GM21526 (cell line): ENCODE measurements at regions not wholly inside any gene's neighbourhood (a gene's known extent, or its start where the extent isn't known, plus 50 kb on each side); places are given as distances from the start of the nearest gene placed in this dataset.
"Not testable (repeated sequence)": the region's sequence is repeated elsewhere in the genome, so short reads cannot be mapped to it uniquely, and the experiment has no call there.

ENCODE experiments used
- ATAC-seq: cut with Tn5 transposase; IDR thresholded peaks from one replicate; pipeline ENCODE4 v1.9.1; 2021; ENCODE audit warnings: moderate library complexity; ENCODE audit not compliant: unreplicated experiment, low FRiP score

DNA sequence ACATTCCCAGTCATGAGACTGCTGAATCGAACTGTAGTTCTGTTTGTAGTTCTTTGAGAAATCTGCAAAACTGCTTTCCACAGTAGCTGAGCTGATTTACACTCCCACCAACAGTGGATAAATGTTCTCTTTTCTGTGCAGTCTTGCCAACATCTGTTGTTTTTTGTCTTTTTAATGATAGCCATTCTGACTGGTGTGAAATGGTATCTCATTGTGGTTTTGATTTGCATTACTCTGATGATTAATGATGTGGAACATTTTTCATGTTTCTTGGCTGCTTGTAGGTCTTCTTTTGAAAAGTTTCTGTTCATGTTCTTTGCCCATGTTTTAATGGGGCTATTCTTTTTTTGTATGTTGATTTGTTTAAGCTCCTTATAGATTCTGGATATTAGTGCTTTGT is 187.3 kb upstream of the TLE4 start:
- ATAC-seq = no peak

DNA sequence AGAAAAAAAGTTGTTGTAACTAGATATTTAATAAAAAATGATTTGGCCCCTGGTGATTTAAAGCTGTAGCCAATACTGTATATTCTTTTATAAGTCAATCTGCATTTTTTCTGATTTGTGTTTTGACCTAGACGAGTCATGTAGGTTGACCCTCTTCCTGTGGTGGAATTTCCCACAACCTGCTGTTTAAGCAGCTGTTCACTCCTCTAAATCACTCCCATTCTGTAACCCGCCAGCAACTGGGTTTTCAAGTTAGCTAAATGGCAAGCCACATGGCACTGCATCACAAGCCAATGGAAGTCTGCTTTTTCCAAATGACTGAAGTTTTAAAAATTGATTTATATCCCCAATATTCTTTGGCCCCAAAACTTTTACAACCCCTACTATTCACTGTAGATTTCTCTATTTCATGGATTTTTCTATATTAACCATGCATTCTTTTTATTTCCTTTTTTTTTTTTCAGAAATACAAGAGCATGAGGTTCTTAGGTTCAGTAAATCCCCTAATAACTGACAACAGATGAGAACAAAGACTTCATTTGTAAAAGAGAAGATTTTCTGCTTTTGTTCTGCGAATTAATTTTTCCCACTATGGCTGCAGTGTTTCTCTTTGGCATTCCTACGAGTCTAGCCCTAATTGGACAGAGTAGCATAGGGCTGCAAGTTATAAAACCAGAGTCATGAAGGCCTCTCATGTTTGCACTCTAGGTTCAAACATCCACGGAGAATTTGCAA is 184.5 kb upstream of the TLE4 start:
- no peak for ATAC-seq

DNA sequence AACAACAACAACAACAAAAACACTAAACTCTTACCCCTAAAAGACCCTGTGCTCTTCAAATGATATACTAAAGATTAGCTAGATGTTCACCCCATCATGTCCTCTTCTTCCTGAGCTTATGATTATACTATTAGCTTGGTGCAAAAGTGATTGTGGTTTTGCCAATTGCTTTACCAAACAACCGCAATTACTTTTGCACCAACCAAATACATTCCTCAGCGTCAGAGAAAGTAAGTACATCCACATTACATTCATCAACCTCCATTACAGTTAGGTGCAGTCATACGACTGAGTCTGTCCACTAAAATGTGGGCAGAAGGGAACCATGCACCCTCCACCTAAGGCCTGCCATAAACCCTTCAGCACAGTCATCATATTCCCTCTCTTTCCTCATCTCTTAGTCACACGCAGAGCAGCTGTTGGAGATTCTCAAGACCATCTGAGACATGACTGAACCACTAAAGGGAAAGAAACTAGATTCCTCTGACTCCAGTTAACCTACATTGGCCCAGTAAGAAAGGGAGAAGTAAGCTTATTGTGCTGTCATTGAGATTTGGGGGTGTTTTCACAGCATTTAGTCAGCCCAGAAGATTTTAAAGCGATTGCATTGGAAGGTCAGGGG is 181.6 kb upstream of the TLE4 start:
- ATAC-seq = no peak

DNA sequence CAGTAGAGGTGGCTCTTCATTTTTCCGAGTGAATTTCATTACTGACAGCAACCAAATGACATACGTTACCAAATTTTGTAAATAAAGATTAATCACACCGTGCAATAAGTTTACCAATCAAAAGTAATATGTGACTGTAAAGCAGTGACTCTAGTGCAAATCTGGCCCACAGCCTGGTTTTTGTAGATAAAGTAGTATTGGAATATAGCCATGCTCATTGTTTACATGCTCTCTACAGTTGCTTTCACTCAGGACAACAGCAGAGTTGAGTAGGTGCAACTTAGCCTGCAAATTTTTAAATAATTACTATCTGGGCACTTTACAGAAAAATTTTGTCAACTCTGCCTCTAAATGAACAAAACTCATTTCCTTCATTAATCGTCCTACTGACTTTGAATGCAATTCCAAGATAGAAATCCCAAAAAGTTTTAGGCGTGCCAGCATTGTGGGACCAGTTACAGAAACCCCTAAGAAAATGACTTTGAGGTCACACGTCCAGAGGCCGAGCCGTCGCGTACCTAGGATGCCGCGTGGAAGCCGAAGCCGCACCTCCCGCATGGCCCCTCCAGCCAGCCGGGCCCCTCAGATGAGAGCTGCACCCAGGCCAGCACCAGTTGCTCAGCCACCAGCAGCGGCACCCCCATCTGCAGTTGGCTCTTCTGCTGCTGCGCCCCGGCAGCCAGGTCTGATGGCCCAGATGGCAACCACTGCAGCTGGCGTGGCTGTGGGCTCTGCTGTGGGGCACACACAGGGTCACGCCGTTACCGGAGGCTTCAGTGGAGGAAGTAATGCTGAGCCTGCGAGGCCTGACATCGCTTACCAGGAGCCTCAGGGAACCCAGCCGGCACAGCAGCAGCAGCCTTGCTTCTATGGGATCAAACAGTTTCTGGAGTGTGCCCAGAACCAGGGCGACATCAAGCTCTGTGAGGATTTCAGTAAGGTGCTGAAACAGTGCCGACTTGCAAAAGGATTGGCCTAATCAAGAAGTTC is 180.7 kb upstream of the TLE4 start:
- no peak for ATAC-seq

DNA sequence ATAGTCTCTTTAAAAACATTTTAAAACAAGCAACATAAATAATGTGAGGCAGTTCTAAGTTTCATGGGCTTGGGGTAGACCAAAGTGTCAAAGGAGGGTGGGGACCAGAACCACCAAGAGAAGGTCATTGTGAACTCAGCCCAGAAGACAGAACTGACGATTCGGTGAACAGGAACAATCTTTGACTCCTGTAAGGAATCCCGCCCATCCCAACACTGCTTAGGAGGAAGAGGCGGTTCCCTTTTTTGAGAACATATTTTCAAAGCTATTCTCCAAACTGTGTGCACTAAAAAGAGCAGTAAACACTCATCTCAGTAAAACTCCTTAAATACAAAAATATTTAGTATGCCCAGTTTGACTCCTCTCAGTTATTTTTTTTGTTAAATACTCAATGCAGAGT is 176.5 kb upstream of the TLE4 start:
- ATAC-seq = no peak

DNA sequence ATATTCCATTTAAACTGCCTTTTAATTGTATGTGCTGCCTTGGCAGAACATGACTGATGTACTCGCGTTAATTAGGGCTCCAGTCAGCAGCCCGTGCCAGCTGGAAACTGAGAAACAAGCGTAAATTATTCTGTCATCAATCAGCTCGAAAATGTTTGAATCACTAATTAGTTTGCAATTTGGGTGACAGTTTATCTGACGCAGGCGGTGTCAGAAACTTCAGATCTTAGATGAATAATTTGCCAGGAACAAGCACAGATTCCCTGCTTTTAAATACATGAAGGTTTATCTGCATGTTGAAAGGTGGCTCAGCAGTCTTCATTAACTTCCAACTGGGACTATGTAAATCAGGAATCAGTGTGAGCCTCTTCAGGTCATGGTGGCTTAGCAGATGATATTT is 176.0 kb upstream of the TLE4 start:
- no peak for ATAC-seq

DNA sequence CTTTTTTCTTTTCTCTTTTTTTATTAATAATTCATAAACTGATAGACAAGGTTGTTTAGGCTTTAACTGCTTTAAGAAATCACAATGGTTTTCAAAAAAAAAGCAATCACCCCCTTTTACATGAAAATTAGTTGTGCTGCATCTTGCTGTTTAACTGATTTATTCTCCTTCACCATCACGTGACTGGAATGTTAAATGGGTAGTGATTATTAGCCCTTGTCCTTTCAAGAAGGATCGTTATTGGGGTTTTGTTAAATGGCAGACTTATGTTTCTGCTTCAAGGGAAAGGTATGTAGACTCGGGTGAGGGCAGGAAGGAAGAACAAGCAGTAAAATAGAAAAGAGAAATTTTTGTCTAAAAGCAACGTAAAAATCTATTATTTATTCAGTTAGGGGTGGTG is 175.6 kb upstream of the TLE4 start:
- ATAC-seq = no peak

DNA sequence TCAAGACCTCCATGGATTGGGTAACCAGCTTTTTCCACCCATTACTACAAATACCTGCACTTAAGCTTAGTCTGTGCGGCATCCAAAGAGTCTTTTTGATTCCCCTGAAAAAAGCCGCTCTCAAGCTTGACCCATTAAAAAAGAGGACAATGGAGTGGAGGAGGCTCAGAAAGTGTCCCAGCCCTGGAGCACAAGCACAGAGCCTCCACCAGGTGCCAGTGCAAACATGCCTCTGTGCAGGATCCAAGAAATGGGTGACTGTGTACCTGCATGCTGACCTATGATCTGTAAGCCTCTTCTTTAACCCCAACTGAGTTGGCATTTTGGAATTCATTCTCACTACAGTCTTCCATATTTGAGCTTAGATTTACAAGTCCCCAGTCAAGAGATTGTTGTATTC is 168.3 kb upstream of the TLE4 start:
- ATAC-seq = no peak

DNA sequence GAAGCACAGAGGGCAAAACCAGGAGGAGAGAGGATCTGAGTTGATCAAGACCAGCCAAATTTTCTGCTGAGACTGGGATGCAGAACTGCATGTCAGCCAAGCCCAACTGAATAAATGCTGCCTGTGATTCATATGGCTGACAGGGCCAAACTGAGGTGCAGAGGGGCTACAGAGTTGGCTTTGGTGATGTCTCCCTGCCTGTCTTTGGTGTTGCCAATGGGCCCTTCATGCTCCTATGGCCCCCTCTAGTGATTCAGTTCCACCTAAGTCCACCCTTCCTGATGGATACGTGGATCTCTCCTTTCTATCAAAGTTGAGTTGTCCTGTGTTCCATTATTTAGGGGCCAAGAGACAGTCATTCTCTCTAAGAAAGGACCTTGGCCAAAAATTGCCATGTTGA is 163.6 kb upstream of the TLE4 start:
- ATAC-seq = no peak

DNA sequence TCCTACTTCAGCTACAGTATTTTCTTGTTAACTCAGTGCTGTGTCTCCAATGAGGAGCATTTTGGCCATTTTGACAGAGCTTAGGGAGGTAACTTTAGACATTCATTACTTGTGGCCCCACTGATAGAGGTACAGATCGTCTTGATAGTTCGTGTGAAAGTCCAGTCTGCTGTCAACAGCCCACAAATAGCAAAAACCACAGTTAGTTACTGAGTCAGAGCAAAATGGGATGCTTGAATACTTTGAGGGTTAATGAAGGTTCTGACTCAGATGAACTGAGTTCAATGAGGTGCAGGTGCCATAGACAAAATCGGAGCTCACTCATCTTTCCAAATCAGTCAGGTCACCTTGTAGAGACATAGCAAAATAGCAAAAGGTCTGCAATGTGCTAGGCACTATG is 163.1 kb upstream of the TLE4 start:
- no peak for ATAC-seq

DNA sequence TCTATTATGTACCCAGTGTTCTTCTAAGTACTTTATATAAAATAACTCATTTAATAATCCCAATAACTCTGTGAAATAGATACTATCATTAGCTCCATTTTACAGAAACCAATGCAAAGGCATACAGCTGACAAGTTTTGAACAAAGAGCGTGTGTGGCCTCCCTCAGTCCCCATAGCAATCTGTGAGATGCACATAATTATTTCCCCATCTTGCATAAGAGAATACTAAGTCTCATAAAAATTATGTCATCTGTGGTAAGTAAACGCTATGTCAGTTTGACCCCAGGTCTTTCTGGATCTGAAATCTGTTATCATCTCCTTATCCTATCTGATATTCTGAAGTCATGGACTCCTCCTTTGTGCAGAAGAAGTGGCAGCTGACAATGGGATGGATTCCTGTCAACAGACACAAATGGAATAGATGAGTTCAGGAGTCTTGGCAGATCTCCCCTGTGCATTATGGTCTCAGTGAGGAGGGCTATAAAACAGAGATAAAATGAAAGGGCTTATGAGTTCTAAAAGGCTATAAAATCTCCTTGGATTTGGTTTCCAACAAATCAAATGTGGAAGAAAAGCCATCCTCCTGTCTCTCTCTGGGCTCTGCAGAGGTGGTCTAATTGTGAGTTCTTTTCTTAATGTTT is 162.5 kb upstream of the TLE4 start:
- no peak for ATAC-seq

DNA sequence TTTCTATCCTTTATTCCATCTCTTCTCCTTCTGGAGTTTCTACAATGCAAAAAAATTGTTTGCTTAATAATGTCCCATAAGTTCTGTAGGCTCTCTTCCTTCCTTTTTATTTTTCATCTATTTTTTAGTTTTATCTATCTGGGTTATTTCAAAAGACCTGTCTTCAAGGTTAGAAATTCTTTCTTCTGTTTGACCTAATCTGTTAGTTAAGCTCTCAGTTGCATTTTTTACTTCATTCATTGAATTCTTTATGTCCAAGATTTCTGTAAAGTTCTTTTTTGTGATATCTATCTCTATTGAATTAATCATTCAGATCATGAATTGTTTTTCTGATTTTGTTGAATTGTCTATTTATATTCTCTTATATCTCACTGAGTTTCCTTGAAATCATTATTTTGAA is 145.9 kb upstream of the TLE4 start:
- no peak for ATAC-seq

DNA sequence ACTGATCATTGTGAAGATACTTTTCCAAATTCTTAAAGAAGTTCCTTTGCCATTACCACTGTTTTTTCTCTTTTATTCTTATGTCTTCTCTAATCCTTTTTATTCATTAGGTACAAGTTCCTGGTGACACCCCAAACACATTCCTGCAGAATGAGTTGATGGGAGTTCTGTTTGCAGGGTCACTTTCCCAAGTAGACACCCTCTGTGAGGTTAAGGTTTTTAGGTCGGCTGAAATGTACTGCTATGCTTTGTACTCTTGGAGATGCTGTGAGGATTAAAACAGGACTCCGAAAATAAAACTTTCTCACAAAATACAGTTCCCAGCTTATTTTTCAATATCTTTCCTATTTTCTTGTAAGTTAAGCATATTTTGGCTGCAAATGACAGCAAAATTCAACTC is 143.3 kb upstream of the TLE4 start:
- no peak for ATAC-seq

DNA sequence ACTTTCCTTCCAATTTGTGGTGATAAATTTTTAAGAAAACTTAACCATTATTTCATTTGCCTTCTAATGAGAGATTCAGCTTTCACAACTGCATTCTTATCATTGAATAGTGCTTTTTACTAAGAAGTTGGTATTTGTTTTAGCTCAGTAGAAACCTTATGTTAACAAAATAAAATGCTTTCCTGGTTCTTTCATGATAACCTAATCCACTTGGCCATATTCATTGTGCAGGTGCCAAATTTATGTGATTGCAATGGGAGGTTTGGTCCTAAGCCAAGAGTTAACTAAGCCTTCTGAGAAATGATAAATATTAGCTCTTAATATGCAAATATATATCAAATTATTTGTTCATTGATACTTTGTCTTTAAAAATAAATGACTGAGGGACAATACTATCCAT is 141.1 kb upstream of the TLE4 start:
- no peak for ATAC-seq

DNA sequence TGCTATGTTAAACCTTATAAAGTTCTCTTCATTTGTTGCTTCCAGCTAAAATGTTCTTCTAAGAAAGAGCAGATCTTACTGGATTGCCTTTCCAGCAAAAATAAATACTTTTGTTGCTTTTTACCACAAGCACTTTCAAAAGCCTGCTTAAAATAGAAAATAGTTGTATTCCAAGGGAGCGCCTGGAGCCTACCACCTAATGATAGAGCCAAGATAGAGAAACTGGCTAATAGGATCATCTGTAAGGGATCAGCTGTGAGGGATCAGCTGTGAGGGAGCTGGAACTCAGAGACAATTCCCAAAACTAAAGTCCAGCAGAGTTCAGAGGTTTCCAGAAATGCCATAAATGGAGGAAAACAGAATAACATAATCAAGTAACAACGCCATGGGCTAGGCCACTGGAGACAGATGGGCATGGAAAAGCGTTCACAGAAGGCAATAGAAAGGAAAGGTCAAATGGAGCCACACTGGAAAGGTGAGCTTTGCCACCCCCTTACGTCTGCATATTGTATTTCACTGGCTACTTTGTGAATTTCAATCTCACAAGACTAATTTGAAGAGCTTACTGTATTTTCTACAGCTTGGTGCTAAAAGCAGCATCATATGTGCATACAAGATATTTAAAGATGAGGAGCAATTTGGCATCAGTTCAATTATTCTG is 140.6 kb upstream of the TLE4 start:
- no peak for ATAC-seq

DNA sequence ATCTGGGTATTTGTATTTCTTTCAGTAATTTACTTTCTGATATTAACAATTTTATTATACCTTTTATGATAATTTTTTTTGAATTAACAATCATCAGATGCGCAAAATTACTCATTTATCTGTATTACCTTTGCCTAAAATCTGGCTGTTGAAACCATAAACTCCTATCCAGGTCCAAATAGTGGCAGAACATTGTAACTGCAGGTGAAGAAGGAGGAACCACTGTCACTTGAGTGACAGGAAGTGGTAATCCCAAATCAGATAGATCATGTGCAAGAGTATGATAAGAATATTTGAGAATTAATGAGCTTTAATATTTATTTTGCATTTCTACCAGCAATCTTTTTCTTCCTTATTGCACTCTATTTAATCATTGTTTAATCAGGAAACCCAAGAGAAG is 139.3 kb upstream of the TLE4 start:
- ATAC-seq = peak; percentile 63

DNA sequence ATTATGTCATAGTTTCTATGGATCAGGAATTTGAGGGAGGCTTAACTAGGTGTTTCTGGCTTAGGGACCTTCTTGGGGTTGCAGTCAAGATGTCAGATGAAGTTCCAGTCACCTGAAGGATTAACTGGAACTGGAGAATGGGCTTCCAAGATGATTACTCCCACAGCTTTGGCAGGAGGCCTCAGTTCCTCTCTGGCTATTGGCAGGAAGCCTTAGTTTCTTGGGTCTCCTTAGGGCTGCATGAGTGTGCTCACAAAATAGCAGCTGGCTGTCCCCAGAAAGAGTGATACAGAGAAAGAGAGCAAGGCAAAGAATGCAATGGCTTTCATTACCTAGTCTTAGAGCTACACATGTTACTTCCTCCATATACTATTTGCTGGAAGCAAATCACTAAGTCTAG is 138.1 kb upstream of the TLE4 start:
- no peak for ATAC-seq

DNA sequence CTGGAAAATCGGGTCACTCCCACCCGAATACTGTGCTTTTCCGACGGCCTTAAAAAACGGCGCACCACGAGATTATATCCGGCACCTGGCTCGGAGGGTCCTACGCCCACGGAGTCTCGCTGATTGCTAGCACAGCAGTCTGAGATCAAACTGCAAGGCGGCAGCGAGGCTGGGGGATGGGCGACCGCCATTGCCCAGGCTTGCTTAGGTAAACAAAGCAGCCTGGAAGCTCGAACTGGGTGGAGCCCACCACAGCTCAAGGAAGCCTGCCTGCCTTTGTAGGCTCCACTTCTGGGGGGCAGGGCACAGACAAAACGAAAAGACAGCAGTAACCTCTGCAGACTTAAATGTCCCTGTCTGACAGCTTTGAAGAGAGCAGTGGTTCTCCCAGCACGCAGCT is 132.5 kb upstream of the TLE4 start:
- ATAC-seq = not testable (repeated sequence)

DNA sequence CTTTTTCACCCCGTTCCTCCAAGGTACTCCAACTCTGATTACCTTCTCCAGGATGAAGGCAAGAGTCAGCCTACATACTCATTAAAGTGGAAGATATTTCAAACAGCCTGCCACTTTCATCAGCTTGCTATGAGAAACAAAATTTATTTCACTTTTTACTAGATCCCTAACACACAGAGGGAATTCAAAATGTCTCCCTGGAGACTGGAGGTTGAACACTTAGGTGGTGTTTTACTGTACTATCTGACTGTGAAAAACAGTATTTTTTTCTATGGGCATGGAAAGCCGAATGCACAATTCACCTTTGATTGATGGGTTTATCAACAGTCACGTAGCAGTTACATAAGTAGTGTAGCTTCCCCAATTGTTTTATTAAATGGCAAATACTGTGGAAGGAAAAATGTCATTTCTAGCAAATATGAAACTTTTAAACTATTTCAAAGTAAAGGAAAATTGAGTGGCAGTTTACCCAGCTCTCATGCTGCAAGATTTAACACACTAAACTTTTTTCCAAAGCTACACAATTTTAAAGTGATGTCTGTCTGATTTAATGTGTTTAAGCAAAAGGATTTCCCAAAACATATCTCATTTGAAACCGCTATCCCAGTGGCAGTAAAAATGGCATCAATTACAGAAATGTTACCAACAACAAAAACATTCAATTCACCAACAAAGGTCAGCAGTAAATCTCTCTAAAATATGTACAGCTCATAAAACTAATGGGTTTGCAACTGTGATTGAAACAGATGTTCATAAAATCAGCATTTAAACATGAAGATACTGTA is 125.0 kb upstream of the TLE4 start:
- ATAC-seq = no peak

DNA sequence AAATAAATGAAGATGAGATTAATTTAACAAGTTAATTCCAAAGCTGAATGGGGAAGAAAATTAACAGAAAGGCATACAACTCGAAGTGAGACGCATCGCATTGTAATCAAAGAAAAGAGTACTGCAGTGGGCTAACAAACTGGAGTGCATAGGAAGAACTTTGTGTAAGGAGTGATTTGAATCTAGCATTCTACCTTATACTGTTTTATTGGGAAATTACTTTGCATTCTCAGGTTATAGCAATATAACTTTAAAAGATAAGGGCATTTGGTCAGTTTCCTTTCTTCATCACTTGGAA is 124.5 kb upstream of the TLE4 start:
- ATAC-seq = no peak
